Smooth muscle cell (in vitro differentiated cells): ENCODE measurements at regions not wholly inside any gene's neighbourhood (a gene's known extent, or its start where the extent isn't known, plus 50 kb on each side); places are given as distances from the start of the nearest gene placed in this dataset.

Experiments used
- DNase-seq: peaks from one replicate; lab custom pipeline; 2025; ENCODE audit not compliant: unreplicated experiment; lab: John Stamatoyannopoulos, UW
- H2AFZ ChIP-seq: fragments of 200-600 bp; sonication (generic); 2 replicates; pipeline ENCODE4 v1.6.0; 2016; ENCODE audit warnings: antibody characterized with exemption, low read depth, mild to moderate bottlenecking
- H3F3A ChIP-seq: fragments of 200-600 bp; sonication (generic); 2 replicates; pipeline ENCODE4 v1.6.0; 2017; ENCODE audit warnings: antibody characterized with exemption, low read depth
- H3K27ac ChIP-seq: fragments of 200-600 bp; sonication (generic); 2 replicates; pipeline ENCODE4 v1.5.1; 2016; ENCODE audit warnings: low read depth, mild to moderate bottlenecking
- H3K27me3 ChIP-seq: fragments of 200-600 bp; sonication (generic); 2 replicates; pipeline ENCODE4 v1.6.1; 2016; ENCODE audit warnings: low read depth, mild to moderate bottlenecking
- H3K36me3 ChIP-seq: fragments of 200-600 bp; sonication (generic); 2 replicates; pipeline ENCODE4 v1.5.1; 2016; ENCODE audit warnings: low read depth
- H3K4me1 ChIP-seq: fragments of 200-600 bp; sonication (generic); 2 replicates; pipeline ENCODE4 v1.5.1; 2016; ENCODE audit warnings: low read depth
- H3K4me2 ChIP-seq: fragments of 200-600 bp; sonication (generic); 2 replicates; pipeline ENCODE4 v1.6.0; 2016; ENCODE audit warnings: mild to moderate bottlenecking
- H3K4me3 ChIP-seq: fragments of 200-600 bp; sonication (generic); 2 replicates; pipeline ENCODE4 v1.5.1; 2016; ENCODE audit warnings: mild to moderate bottlenecking
- H3K79me2 ChIP-seq: fragments of 200-600 bp; sonication (generic); 2 replicates; pipeline ENCODE4 v1.6.0; 2016; ENCODE audit warnings: low read depth, mild to moderate bottlenecking
- H3K9ac ChIP-seq: fragments of 200-600 bp; sonication (generic); 2 replicates; pipeline ENCODE4 v1.6.0; 2016; ENCODE audit warnings: low read depth
- H3K9me3 ChIP-seq: fragments of 200-600 bp; sonication (generic); replicated peaks from 2 replicates; pipeline ENCODE4 v1.5.1; 2016; ENCODE audit warnings: low read depth
- H4K20me1 ChIP-seq: fragments of 200-600 bp; sonication (generic); 2 replicates; pipeline ENCODE4 v1.6.0; 2016; ENCODE audit warnings: low read depth
- CTCF ChIP-seq: fragments of 200-600 bp; sonication (generic); IDR thresholded peaks from 2 replicates; pipeline ENCODE4 v1.5.1; 2017; ENCODE audit warnings: borderline replicate concordance, mild to moderate bottlenecking, antibody characterized with exemption; ENCODE audit not compliant: insufficient read depth, poor library complexity, severe bottlenecking
- WGBS: methylation state at CpG from one replicate; pipeline ENCODE4 v1.1.7; 2016; ENCODE audit warnings: low lambda C conversion rate; 5-methylcytosine and 5-hydroxymethylcytosine counted together

GRCh38 chr1:55898181-55898580 lies 681.2 kb downstream of the PLPP3 start:
- Histone ChIP-seq H3K4me3 (no peak overlapping the region), H3K9me3 (no peaks in the 10 kb centered on the region), H3K79me2 (no peaks in the 10 kb centered on the region), H3K27me3 (no peaks in the 10 kb centered on the region), H3K4me1 (no peaks in the 10 kb centered on the region), H3K27ac (peak overlapping the region; percentile 82), H4K20me1 (no peaks in the 10 kb centered on the region), H3F3A (no peaks in the 10 kb centered on the region), H3K36me3 (no peaks in the 10 kb centered on the region), H3K4me2 (peak overlapping the region; percentile 17), H3K9ac (peak overlapping the region; percentile 45), H2AFZ (no peak overlapping the region)
- no peak for DNase-seq
- WGBS: 10% methylated on average over 1 of the region's 1 CpG
- TF ChIP-seq CTCF: no peak

- no peak for TF ChIP-seq CTCF
- Histone ChIP-seq H3K27me3 (no peaks in the 10 kb centered on the region), H3K4me2 (no peak overlapping the region), H3K4me3 (no peak overlapping the region), H3K79me2 (no peaks in the 10 kb centered on the region), H4K20me1 (no peaks in the 10 kb centered on the region), H3K9ac (no peak overlapping the region), H3K9me3 (peaks cover 10% of the 10 kb centered on the region), H3K27ac (no peak overlapping the region), H2AFZ (no peak overlapping the region), H3F3A (no peaks in the 10 kb centered on the region), H3K36me3 (no peaks in the 10 kb centered on the region), H3K4me1 (no peaks in the 10 kb centered on the region)
- WGBS: 93% methylated on average over 5 of the region's 5 CpGs
- no peak for DNase-seq
These were observed 681.0 kb upstream of the USP24 start for GRCh38 chr1:55896210-55896609.

GRCh38 chr1:55894521-55894920 lies 679.4 kb upstream of the USP24 start:
- no peaks in the 10 kb centered on the region for H3K4me1 ChIP-seq
- H4K20me1 ChIP-seq: no peaks in the 10 kb centered on the region
- no peak overlapping the region for H3K4me3 ChIP-seq
- no peak for TF ChIP-seq CTCF
- H3K9me3 ChIP-seq: peaks cover 10% of the 10 kb centered on the region
- 73% methylated on average over 2 of the region's 2 CpGs for WGBS
- no peak overlapping the region for H3K4me2 ChIP-seq
- H2AFZ ChIP-seq: no peak overlapping the region
- H3K27ac ChIP-seq: no peak overlapping the region
- no peaks in the 10 kb centered on the region for H3K36me3 ChIP-seq
- no peaks in the 10 kb centered on the region for H3K79me2 ChIP-seq
- DNase-seq: no peak
- no peaks in the 10 kb centered on the region for H3F3A ChIP-seq
- no peaks in the 10 kb centered on the region for H3K27me3 ChIP-seq
- H3K9ac ChIP-seq: no peak overlapping the region

- no peaks in the 10 kb centered on the region for H3K4me1 ChIP-seq
- H2AFZ ChIP-seq: no peak overlapping the region
- DNase-seq: no peak
- no peak overlapping the region for H3K4me3 ChIP-seq
- H3F3A ChIP-seq: no peaks in the 10 kb centered on the region
- H3K9ac ChIP-seq: no peak overlapping the region
- H3K4me2 ChIP-seq: no peak overlapping the region
- H3K27ac ChIP-seq: no peak overlapping the region
- H4K20me1 ChIP-seq: no peaks in the 10 kb centered on the region
- 24% methylated on average over 2 of the region's 2 CpGs for WGBS
- TF ChIP-seq CTCF: peak; percentile 18
- H3K27me3 ChIP-seq: no peaks in the 10 kb centered on the region
- H3K79me2 ChIP-seq: no peaks in the 10 kb centered on the region
- peaks cover 10% of the 10 kb centered on the region for H3K9me3 ChIP-seq
- no peaks in the 10 kb centered on the region for H3K36me3 ChIP-seq
These were observed 678.0 kb upstream of the USP24 start for GRCh38 chr1:55893155-55893554.
